NCI-H82 treated with DMSO at 0.1 percent for 48 hours (cell line): ENCODE measurements at regions not wholly inside any gene's neighbourhood (a gene's known extent, or its start where the extent isn't known, plus 50 kb on each side); places are given as distances from the start of the nearest gene placed in this dataset.

Experiments used
- DNase-seq: peaks from one replicate; lab custom pipeline; 2025; ENCODE audit not compliant: unreplicated experiment; lab: John Stamatoyannopoulos, UW

- no peak for DNase-seq
These were observed 144.0 kb upstream of the RET start for GRCh38 chr10:42932735-42933447.

GRCh38 chr10:42933448-42934340 lies 143.2 kb upstream of the RET start:
- no peak for DNase-seq

DNA sequence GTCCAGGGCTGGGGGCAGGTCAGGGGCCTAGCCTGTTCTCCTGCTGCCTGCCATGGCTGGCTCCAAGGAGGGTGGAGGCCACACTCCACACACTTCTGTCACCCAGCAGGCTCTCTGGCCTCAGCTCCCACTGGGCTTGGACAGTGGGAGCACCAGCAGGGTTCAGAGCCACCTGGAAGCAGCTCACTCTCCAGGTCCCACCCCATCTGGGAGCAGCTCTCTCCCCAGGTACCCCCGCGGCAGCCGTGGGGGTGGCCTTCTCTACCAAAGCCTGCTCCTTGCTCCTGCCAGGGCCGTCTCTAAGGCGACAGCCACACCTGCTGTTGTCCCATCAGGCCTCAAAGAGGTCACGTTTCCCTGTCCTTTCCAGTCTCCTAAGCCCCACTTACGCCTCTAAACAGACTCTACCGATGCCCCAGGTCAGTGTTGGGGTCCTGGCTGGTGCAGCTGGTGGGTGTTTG lies 142.5 kb upstream of the RET start:
- DNase-seq = no peak

- DNase-seq = no peak
These were observed 142.0 kb upstream of the RET start for GRCh38 chr10:42934842-42935241.

- no peak for DNase-seq
These were observed 141.4 kb upstream of the RET start for GRCh38 chr10:42935466-42935865.

GRCh38 chr10:42936580-42936979 lies 140.3 kb upstream of the RET start:
- DNase-seq = no peak

- DNase-seq = no peak
These were observed 139.8 kb upstream of the RET start for GRCh38 chr10:42937048-42937447.

DNA sequence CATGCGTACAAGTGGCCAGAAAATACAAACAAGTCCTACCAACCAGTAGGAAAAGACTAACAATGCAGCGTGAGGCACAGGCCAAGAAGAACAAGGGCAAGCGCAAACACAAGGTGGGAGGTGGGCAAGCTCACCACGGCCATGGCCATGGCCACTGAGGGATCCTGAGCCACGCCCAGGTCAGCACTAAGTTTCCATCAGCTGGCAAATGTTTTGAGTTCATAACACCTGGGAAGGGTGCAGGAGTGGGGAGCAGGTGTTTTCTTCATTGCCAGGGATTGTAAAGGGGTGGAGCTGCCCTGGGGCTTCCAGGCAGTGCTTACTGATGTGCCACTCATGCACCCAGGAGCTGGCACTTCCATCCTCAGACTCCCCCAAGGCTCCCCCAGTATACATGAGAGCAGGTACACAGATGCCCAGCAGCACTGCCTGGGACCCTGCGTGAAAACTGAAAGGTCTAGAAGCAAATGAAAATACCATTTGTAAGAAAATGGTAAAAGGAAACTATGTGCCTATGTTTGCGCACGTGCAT lies 139.2 kb upstream of the RET start:
- no peak for DNase-seq

DNA sequence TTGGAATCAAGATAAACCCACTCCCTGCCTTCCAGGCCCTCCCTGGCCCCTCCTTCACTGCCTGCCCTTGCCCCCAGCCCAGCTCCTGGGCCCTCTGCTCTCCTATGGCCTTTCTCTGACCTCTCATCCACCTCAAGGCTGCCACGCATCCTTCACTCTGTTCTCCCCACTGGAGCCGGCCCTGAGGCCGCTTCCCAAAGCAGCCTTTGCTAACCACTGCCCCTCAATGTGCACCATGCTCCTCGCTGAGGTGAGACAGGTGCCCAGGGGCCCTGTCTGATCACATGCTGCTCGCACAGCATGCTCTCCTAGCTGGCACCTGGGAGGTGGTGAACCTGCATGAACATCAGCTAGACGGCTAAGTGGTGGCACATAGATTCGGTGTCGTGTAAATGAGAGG lies 138.5 kb upstream of the RET start:
- DNase-seq = no peak

DNA sequence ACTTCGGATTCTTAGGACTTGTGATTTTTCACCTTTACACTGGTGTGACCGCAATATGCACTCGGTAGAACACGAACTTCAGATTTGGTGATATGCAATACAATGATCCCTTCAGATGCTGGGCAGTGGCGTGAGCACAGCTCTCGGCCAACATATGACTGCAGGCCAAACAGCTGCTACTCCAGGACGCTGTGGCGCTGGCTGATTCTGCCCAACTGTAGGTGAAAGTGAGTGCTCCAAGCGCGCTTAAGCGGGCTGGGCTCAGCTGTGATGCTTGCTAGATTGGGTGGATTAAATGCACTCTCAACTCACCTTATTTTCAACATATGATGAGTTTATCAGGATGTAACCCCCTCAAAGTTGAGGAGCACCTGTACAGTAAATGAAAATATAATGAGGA lies 137.6 kb upstream of the RET start:
- DNase-seq = no peak

DNA sequence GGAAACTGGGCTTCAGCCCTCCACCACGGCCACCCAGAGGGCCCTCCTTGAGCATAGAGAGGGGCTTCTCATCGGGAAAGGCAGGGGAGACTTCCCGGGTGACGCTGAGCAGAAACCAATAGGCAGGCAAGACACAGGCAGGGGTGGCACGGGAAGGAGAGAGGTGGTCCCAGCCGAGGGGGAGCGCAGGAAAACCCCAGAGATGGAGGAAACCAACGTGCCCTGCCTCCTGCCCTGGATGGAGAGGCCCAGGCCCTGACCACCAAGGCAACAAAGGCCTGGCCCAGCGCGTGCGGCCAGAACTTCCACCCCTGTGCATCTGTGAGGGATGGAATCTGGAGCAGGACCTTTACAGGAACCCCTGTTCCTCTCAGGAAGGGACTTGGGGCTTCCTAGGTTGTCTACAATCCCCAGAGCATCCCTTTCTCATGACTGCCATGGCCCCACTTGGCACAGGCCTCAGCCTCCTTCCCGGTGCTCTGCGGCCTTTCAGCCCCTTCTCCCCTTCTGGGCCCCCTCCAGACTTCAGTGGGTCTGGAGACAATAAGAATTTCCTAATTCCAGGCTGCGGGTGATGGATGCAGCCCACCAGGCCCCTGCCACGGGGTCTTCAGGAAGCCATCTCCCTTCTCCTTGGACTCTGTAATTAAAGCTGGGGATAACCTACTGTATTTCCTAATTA lies 137.0 kb upstream of the RET start:
- no peak for DNase-seq

- no peak for DNase-seq
These were observed 136.2 kb upstream of the RET start for GRCh38 chr10:42940487-42941294.

DNA sequence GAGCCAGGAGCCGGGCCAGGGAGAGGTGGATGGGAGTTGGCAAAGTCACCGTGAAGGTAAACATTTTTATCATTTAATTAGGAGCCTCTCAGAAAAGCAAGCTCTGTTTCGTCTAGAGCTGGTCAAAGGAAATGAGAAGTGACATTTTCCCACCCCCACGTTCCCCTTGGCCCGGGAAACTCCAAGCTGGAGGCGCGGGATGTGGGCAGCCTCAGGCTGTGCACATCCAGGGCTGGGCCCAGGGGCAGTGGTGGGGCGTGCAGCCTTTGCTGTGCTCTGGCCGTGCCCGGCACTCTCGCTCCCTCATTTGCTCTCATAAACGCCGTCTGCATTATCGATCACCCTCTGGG lies 135.6 kb upstream of the RET start:
- no peak for DNase-seq

GRCh38 chr10:42941790-42942189 lies 135.1 kb upstream of the RET start:
- no peak for DNase-seq

GRCh38 chr10:42942279-42942950 lies 134.5 kb upstream of the RET start:
- DNase-seq = no peak

DNA sequence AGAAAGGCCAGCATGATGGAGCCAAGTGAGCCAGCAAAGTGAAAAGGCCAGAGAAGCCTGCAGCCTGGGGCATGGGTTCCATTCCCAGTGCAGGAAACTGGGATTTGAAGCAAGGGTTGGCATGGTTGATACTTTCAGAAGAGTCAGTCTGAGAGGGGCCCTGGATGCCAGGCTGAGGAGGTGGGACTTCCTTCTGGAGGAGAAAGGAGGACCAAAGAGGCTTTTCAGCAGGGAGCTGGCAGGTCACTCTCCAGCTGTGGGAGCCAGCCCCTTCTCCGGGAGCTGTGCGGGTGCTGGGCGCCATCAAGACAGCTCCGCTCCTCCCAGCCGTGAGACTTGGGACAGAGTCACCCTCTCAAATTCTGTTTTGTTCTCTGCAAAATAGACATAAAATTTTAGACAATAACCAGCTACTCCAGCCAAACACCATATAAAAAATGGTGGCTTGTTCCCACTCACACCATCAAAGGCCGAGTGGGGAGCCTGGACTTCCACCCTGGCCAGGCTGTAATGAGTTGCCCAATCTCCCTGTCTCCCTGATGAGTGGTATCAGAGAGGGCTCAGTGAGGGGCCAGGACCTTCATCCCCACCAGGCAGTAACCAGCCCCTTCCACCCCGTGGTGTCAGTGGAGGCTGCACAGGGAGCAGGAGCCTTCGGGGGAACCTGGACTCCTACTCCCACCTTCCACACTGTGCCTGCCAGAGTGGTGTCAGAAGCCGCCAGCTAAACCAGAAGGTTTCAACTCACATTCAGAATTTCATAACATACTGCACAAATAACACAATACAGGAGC lies 133.6 kb upstream of the RET start:
- no peak for DNase-seq

DNA sequence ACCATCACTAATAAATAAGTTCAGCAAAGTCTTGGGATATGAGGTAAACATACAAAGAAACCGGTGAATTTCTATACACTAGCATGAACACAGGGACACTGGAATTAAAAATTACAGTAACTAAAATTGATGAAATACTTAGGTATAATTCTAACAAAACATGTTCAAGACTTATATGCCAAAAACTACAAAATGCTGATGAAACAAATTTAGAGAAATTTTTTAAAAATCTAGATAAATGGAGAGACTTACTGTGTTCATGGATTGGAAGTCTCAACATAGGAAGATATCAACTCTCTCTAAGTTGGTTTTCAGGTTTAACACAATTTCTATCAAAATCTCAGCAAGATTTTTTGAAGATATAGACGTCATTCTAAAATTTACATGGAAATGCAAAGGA lies 128.8 kb upstream of the RET start:
- DNase-seq = no peak

DNA sequence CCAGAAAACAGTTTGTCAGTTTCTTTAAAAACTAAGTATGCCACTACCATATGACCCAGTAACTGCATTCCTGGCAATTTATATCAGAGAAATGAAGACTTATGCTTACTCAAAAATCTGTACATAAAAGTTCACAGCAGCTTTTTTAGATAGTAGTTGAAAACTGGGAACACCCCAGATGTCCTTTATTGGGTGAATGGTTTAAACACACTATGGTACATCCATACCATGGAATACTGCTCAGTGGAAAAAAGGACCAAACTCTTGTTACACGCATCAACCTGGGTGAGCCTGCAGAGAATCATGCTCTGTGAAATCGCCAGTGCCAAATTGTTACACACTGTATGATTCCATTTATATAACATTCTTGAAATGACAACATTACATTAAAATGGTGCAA lies 127.6 kb upstream of the RET start:
- DNase-seq = no peak
